ENCODE measurements at regions not wholly inside any gene's neighbourhood (a gene's known extent, or its start where the extent isn't known, plus 50 kb on each side); places are given as distances from the start of the nearest gene placed in this dataset.

- no peak for TF ChIP-seq CTCF (conservative IDR thresholded peaks at IDR 0.05)
- no peak for TF ChIP-seq EZH2 (IDR thresholded peaks at IDR 0.05; ENCODE audit: low read depth)
Measured at GRCh38 chr3:86801066-86801465, 189.9 kb downstream of the VGLL3 start.
